DND-41 (cell line): ENCODE measurements at regions not wholly inside any gene's neighbourhood (a gene's known extent, or its start where the extent isn't known, plus 50 kb on each side); places are given as distances from the start of the nearest gene placed in this dataset.

Experiments used
- EZH2 ChIP-seq: IDR thresholded peaks from 3 replicates; pipeline ENCODE4 v1.6.1; 2012; ENCODE audit warnings: borderline replicate concordance, low read depth, mild to moderate bottlenecking, moderate library complexity, low read length, inconsistent platforms; ENCODE audit not compliant: severe bottlenecking
- TF ChIP-seq, protein P1 (sequence below): IDR thresholded peaks from 2 replicates; pipeline ENCODE4 v1.5.1; 2012; ENCODE audit warnings: borderline replicate concordance, low read length, moderate library complexity, mild to moderate bottlenecking; ENCODE audit not compliant: poor library complexity, severe bottlenecking; ENCODE audit errors: extremely low read depth

DNA sequence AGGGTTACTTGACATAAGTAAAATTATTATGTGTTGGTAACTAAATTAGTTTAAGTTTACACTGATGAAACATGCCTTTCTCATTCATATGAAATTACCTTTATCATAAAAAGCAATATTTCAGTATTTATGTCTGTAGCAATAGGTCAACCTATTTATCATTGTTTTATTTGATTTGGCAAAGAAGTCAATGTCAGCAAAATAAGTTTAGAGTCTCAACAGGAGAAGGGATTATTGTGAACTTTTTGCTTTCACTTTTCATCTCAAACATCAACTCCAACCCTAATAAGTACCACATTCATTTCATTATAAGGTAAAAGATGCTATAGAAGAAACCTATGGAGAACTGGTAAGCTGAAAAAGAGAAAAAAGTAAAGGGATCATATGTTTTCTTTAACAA lies 1015.4 kb upstream of the ADGRL4 start:
- no peak for TF ChIP-seq EZH2
- TF ChIP-seq, protein P1, sequence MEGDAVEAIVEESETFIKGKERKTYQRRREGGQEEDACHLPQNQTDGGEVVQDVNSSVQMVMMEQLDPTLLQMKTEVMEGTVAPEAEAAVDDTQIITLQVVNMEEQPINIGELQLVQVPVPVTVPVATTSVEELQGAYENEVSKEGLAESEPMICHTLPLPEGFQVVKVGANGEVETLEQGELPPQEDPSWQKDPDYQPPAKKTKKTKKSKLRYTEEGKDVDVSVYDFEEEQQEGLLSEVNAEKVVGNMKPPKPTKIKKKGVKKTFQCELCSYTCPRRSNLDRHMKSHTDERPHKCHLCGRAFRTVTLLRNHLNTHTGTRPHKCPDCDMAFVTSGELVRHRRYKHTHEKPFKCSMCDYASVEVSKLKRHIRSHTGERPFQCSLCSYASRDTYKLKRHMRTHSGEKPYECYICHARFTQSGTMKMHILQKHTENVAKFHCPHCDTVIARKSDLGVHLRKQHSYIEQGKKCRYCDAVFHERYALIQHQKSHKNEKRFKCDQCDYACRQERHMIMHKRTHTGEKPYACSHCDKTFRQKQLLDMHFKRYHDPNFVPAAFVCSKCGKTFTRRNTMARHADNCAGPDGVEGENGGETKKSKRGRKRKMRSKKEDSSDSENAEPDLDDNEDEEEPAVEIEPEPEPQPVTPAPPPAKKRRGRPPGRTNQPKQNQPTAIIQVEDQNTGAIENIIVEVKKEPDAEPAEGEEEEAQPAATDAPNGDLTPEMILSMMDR = no peak
